ENCODE measurements at regions not wholly inside any gene's neighbourhood (a gene's known extent, or its start where the extent isn't known, plus 50 kb on each side); places are given as distances from the start of the nearest gene placed in this dataset.

DNA sequence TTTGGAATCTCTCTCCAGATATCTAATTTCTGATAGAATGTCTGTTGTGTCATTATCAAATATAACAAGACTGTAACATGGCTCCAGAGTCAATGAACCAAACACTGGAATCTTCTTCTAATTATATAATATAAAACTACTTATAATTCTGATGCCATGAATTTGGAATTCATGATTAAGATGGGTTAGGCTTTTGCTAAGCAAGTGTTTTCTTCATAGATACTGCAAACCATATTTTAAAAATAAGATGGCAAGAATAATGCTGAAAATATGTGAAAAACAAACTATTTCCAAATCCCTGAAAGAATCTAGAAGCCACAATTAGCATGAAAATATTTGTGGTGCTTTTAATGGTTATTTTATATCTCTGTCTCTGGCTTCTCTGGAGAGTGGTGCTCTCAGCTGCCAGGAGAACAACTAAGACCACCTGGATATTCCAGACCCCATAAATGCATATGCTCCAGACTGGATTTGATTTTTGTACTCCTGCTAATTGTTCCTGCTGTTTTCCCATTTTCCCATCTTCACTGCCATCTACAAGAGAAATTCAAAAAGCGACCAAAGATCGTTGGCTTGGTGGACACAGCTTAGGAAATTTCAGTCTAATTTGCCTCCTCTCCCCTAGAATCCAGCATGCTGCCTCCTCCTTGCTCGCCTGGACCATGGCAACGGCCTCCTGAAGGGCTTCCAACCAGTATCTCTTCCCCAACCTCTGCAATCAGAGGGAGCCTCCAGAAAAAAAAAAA lies 418.9 kb downstream of the SETD4 start:
- no peak for TF ChIP-seq POLR2A (IDR thresholded peaks at IDR 0.05)
- TF ChIP-seq, protein P1, sequence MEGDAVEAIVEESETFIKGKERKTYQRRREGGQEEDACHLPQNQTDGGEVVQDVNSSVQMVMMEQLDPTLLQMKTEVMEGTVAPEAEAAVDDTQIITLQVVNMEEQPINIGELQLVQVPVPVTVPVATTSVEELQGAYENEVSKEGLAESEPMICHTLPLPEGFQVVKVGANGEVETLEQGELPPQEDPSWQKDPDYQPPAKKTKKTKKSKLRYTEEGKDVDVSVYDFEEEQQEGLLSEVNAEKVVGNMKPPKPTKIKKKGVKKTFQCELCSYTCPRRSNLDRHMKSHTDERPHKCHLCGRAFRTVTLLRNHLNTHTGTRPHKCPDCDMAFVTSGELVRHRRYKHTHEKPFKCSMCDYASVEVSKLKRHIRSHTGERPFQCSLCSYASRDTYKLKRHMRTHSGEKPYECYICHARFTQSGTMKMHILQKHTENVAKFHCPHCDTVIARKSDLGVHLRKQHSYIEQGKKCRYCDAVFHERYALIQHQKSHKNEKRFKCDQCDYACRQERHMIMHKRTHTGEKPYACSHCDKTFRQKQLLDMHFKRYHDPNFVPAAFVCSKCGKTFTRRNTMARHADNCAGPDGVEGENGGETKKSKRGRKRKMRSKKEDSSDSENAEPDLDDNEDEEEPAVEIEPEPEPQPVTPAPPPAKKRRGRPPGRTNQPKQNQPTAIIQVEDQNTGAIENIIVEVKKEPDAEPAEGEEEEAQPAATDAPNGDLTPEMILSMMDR (IDR thresholded peaks at IDR 0.05): no peak
